HEK293 (cell line): ENCODE measurements at regions not wholly inside any gene's neighbourhood (a gene's known extent, or its start where the extent isn't known, plus 50 kb on each side); places are given as distances from the start of the nearest gene placed in this dataset.

ENCODE experiments used
- BCL11B ChIP-seq: fragments of 450-650 bp; formaldehyde crosslinking; IDR thresholded peaks from 2 replicates; pipeline ENCODE4 v1.5.1; 2016; ENCODE audit warnings: low read depth, missing biosample characterization, missing genetic modification characterization
- RBAK ChIP-seq: fragments of 450-650 bp; formaldehyde crosslinking; IDR thresholded peaks from 2 replicates; pipeline ENCODE4 v1.5.1; 2016; ENCODE audit warnings: missing biosample characterization, missing genetic modification characterization
- ZBTB8A ChIP-seq: fragments of 450-650 bp; formaldehyde crosslinking; IDR thresholded peaks from 2 replicates; pipeline ENCODE4 v1.5.1; 2016; ENCODE audit warnings: missing biosample characterization, missing genetic modification characterization
- ZNF155 ChIP-seq: fragments of 450-650 bp; formaldehyde crosslinking; IDR thresholded peaks from 2 replicates; pipeline ENCODE4 v1.5.1; 2016; ENCODE audit warnings: missing biosample characterization, missing genetic modification characterization
- ZNF184 ChIP-seq: fragments of 450-650 bp; IDR thresholded peaks from 2 replicates; pipeline ENCODE4 v1.5.1; 2018; ENCODE audit warnings: missing biosample characterization, mild to moderate bottlenecking, missing genetic modification characterization
- ZNF24 ChIP-seq: fragments of 450-650 bp; formaldehyde crosslinking; IDR thresholded peaks from 2 replicates; pipeline ENCODE4 v1.5.1; 2016; ENCODE audit warnings: missing biosample characterization, missing genetic modification characterization
- ZNF274 ChIP-seq, 2 experiments: fragments of 200-500 bp in 1 of 2; fragments of 450-650 bp in 1 of 2; sonication (Bioruptor generic) in 1 of 2; formaldehyde crosslinking in 1 of 2; IDR thresholded peaks; 2 replicates each; pipeline versions ENCODE4 v1.5.1 to v1.6.1; 2014 to 2016; ENCODE audit warnings: borderline replicate concordance in 1 of 2, inconsistent platforms in 1 of 2, low read length in 1 of 2, missing biosample characterization in 1 of 2, missing genetic modification characterization in 1 of 2
- ZNF311 ChIP-seq: fragments of 450-650 bp; formaldehyde crosslinking; IDR thresholded peaks from 2 replicates; pipeline ENCODE4 v1.5.1; 2017; ENCODE audit warnings: missing biosample characterization, missing genetic modification characterization, borderline replicate concordance
- ZNF561 ChIP-seq: fragments of 450-650 bp; IDR thresholded peaks from 2 replicates; pipeline ENCODE4 v1.5.1; 2018; ENCODE audit warnings: missing biosample characterization, missing genetic modification characterization, borderline replicate concordance
- ZNF629 ChIP-seq: fragments of 450-650 bp; formaldehyde crosslinking; IDR thresholded peaks from 2 replicates; pipeline ENCODE4 v1.5.1; 2017; ENCODE audit warnings: missing biosample characterization, missing genetic modification characterization
- ZNF776 ChIP-seq: fragments of 450-650 bp; formaldehyde crosslinking; IDR thresholded peaks from 2 replicates; pipeline ENCODE4 v1.5.0; 2017; ENCODE audit warnings: missing biosample characterization, missing genetic modification characterization, borderline replicate concordance
- TF ChIP-seq, protein P1 (sequence below): fragments of 450-650 bp; formaldehyde crosslinking; IDR thresholded peaks from 2 replicates; pipeline ENCODE4 v1.5.1; 2016; ENCODE audit warnings: missing biosample characterization, missing genetic modification characterization
- TF ChIP-seq, protein P2 (sequence below): fragments of 450-650 bp; formaldehyde crosslinking; IDR thresholded peaks from 2 replicates; pipeline ENCODE4 v1.5.1; 2016; ENCODE audit warnings: missing biosample characterization, missing genetic modification characterization
- TF ChIP-seq, protein P3 (sequence below): fragments of 450-650 bp; formaldehyde crosslinking; optimal IDR thresholded peaks from 2 replicates; pipeline ENCODE3; 2016; ENCODE audit warnings: missing biosample characterization, mild to moderate bottlenecking, missing genetic modification characterization

- TF ChIP-seq, protein P1, sequence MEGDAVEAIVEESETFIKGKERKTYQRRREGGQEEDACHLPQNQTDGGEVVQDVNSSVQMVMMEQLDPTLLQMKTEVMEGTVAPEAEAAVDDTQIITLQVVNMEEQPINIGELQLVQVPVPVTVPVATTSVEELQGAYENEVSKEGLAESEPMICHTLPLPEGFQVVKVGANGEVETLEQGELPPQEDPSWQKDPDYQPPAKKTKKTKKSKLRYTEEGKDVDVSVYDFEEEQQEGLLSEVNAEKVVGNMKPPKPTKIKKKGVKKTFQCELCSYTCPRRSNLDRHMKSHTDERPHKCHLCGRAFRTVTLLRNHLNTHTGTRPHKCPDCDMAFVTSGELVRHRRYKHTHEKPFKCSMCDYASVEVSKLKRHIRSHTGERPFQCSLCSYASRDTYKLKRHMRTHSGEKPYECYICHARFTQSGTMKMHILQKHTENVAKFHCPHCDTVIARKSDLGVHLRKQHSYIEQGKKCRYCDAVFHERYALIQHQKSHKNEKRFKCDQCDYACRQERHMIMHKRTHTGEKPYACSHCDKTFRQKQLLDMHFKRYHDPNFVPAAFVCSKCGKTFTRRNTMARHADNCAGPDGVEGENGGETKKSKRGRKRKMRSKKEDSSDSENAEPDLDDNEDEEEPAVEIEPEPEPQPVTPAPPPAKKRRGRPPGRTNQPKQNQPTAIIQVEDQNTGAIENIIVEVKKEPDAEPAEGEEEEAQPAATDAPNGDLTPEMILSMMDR (tag by site-specific recombination) = no peak
- TF ChIP-seq ZNF776 (tag by site-specific recombination) (no peak), ZNF311 (no peak), ZNF274 (IDR thresholded peaks at IDR 0.05; ENCODE audit: low read length) (no peak), ZNF274 (tag by site-specific recombination; IDR thresholded peaks at IDR 0.05; ENCODE audit: borderline replicate concordance) (no peak), ZNF155 (tag by site-specific recombination) (no peak), ZBTB8A (tag by site-specific recombination) (no peak), ZNF629 (tag by site-specific recombination) (no peak), ZNF184 (tag by site-specific recombination) (no peak), ZNF24 (tag by site-specific recombination) (no peak), ZNF561 (tag by site-specific recombination) (no peak), RBAK (no peak), BCL11B (tag by site-specific recombination) (no peak)
- TF ChIP-seq, protein P2, sequence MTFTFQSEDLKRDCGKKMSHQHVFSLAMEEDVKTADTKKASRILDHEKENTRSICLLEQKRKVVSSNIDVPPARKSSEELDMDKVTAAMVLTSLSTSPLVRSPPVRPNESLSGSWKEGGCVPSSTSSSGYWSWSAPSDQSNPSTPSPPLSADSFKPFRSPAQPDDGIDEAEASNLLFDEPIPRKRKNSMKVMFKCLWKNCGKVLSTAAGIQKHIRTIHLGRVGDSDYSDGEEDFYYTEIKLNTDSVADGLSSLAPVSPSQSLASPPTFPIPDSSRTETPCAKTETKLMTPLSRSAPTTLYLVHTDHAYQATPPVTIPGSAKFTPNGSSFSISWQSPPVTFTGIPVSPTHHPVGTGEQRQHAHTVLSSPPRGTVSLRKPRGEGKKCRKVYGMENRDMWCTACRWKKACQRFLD (tag by site-specific recombination) = no peak
- TF ChIP-seq, protein P3, sequence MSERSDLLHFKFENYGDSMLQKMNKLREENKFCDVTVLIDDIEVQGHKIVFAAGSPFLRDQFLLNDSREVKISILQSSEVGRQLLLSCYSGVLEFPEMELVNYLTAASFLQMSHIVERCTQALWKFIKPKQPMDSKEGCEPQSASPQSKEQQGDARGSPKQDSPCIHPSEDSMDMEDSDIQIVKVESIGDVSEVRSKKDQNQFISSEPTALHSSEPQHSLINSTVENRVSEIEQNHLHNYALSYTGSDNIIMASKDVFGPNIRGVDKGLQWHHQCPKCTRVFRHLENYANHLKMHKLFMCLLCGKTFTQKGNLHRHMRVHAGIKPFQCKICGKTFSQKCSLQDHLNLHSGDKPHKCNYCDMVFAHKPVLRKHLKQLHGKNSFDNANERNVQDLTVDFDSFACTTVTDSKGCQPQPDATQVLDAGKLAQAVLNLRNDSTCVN = no peak
Observed at GRCh38 chr10:21290499-21291160, 234.9 kb downstream of the SKIDA1 start.
